WTC11 (cell line): ENCODE measurements at regions not wholly inside any gene's neighbourhood (a gene's known extent, or its start where the extent isn't known, plus 50 kb on each side); places are given as distances from the start of the nearest gene placed in this dataset.

Experiments
- ATAC-seq: fragments of 200-7000 bp; cut with Tn5 transposase; 2 replicates; pipeline ENCODE4 v1.10.0; 2021; ENCODE audit warnings: mild to moderate bottlenecking, moderate library complexity
- CTCF ChIA-PET: fragments of 300-600 bp; sonication (Branson Sonifier 250); formaldehyde crosslinking; loops from one replicate; lab custom pipeline; 2021; ENCODE audit warnings: antibody characterized with exemption; lab: Charles Lee
- POLR2A ChIA-PET: fragments of 350-600 bp; sonication (Branson Sonifier 250); formaldehyde crosslinking; loops from one replicate; lab custom pipeline; 2021; ENCODE audit warnings: antibody characterized with exemption; lab: Charles Lee
- DNase-seq: peaks from one replicate; pipeline ENCODE4 v3.0.0; 2021; ENCODE audit warnings: low spot score
- H3K27ac Mint-ChIP-seq: 2 replicates; pipeline ENCODE4 v1.8.0; 2021; ENCODE audit warnings: mixed read lengths
- H3K27me3 Mint-ChIP-seq: 2 replicates; pipeline ENCODE4 v1.8.0; 2021; ENCODE audit warnings: low read depth, mild to moderate bottlenecking, moderate library complexity, mixed read lengths
- H3K36me3 Mint-ChIP-seq: 2 replicates; pipeline ENCODE4 v1.8.0; 2021; ENCODE audit warnings: mixed read lengths
- H3K4me1 Mint-ChIP-seq: 2 replicates; pipeline ENCODE4 v1.8.0; 2022; ENCODE audit warnings: mixed read lengths
- H3K4me3 Mint-ChIP-seq: 2 replicates; pipeline ENCODE4 v1.8.0; 2021; ENCODE audit warnings: mild to moderate bottlenecking, moderate library complexity, mixed read lengths
- H3K9me3 Mint-ChIP-seq: 2 replicates; pipeline ENCODE4 v1.8.0; 2021; ENCODE audit warnings: mixed read lengths
- AR ChIP-seq: fragments of 250-450 bp; sonication (Bioruptor Pico); IDR thresholded peaks from 2 replicates; pipeline ENCODE4 v1.9.0; 2021; ENCODE audit warnings: mild to moderate bottlenecking
- CBFB ChIP-seq: sonication (generic); formaldehyde crosslinking; IDR thresholded peaks from 2 replicates; pipeline ENCODE4 v1.8.1; 2022; ENCODE audit warnings: mild to moderate bottlenecking, low read depth, missing genetic modification reagents
- CREB1 ChIP-seq: sonication (generic); formaldehyde crosslinking; IDR thresholded peaks from 2 replicates; pipeline ENCODE4 v1.8.0; 2023; ENCODE audit warnings: mild to moderate bottlenecking, missing genetic modification reagents
- CREM ChIP-seq: sonication (generic); formaldehyde crosslinking; IDR thresholded peaks from 2 replicates; pipeline ENCODE4 v1.8.1; 2022; ENCODE audit warnings: mild to moderate bottlenecking, missing genetic modification reagents, moderate library complexity
- E2F4 ChIP-seq: sonication (generic); formaldehyde crosslinking; IDR thresholded peaks from 2 replicates; pipeline ENCODE4 v1.8.1; 2022; ENCODE audit warnings: low read depth, mild to moderate bottlenecking, moderate library complexity, missing genetic modification reagents, borderline replicate concordance
- E2F5 ChIP-seq: sonication (generic); formaldehyde crosslinking; IDR thresholded peaks from 2 replicates; pipeline ENCODE4 v1.8.1; 2022; ENCODE audit warnings: mild to moderate bottlenecking, moderate library complexity, missing genetic modification reagents
- ELF4 ChIP-seq: sonication (generic); formaldehyde crosslinking; IDR thresholded peaks from 2 replicates; pipeline ENCODE4 v1.8.1; 2022; ENCODE audit warnings: low read depth, mild to moderate bottlenecking, moderate library complexity, missing genetic modification reagents
- ETV6 ChIP-seq: sonication (generic); formaldehyde crosslinking; IDR thresholded peaks from 2 replicates; pipeline ENCODE4 v1.8.1; 2022; ENCODE audit warnings: mild to moderate bottlenecking, missing genetic modification reagents
- NR1H2 ChIP-seq: sonication (generic); formaldehyde crosslinking; IDR thresholded peaks from 2 replicates; pipeline ENCODE4 v1.9.0; 2021; ENCODE audit warnings: mild to moderate bottlenecking, moderate library complexity, missing genetic modification reagents
- PREB ChIP-seq: sonication (generic); formaldehyde crosslinking; IDR thresholded peaks from 2 replicates; pipeline ENCODE4 v1.8.1; 2022; ENCODE audit warnings: mild to moderate bottlenecking, missing genetic modification reagents, moderate library complexity, borderline replicate concordance
- SMAD3 ChIP-seq: sonication (generic); formaldehyde crosslinking; IDR thresholded peaks from 2 replicates; pipeline ENCODE4 v1.8.0; 2022; ENCODE audit warnings: missing genetic modification reagents, mild to moderate bottlenecking, borderline replicate concordance
- SMAD4 ChIP-seq: sonication (generic); formaldehyde crosslinking; IDR thresholded peaks from 2 replicates; pipeline ENCODE4 v1.8.0; 2022; ENCODE audit warnings: mild to moderate bottlenecking, missing genetic modification reagents
- ZBTB43 ChIP-seq: sonication (generic); formaldehyde crosslinking; IDR thresholded peaks from 2 replicates; pipeline ENCODE4 v1.8.1; 2023; ENCODE audit warnings: mild to moderate bottlenecking, missing genetic modification reagents
- ZMAT4 ChIP-seq: fragments of 250-450 bp; sonication (Bioruptor Pico); IDR thresholded peaks from 2 replicates; pipeline ENCODE4 v1.9.0; 2021; ENCODE audit warnings: mild to moderate bottlenecking
- ZNF219 ChIP-seq: sonication (generic); formaldehyde crosslinking; IDR thresholded peaks from 2 replicates; pipeline ENCODE4 v1.8.0; 2023; ENCODE audit warnings: missing genetic modification reagents, mild to moderate bottlenecking, borderline replicate concordance
- ZNF232 ChIP-seq: sonication (generic); formaldehyde crosslinking; IDR thresholded peaks from 2 replicates; pipeline ENCODE4 v1.8.0; 2022; ENCODE audit warnings: mild to moderate bottlenecking, missing genetic modification reagents
- ZNF263 ChIP-seq: sonication (generic); formaldehyde crosslinking; IDR thresholded peaks from 2 replicates; pipeline ENCODE4 v1.8.1; 2022; ENCODE audit warnings: low read depth, mild to moderate bottlenecking, moderate library complexity, missing genetic modification reagents
- ZNF425 ChIP-seq: fragments of 250-450 bp; sonication (Bioruptor Pico); conservative IDR thresholded peaks from 2 replicates; pipeline ENCODE4 v1.9.0; 2021; ENCODE audit warnings: mild to moderate bottlenecking
- TF ChIP-seq, protein P1 (sequence below): fragments of 250-450 bp; sonication (Bioruptor Pico); IDR thresholded peaks from 2 replicates; pipeline ENCODE4 v1.9.0; 2021; ENCODE audit warnings: moderate library complexity, mild to moderate bottlenecking, inconsistent platforms, borderline replicate concordance
- TF ChIP-seq, protein P2 (sequence below): sonication (generic); formaldehyde crosslinking; IDR thresholded peaks from 2 replicates; pipeline ENCODE4 v1.8.1; 2023; ENCODE audit warnings: mild to moderate bottlenecking, missing genetic modification reagents

DNA sequence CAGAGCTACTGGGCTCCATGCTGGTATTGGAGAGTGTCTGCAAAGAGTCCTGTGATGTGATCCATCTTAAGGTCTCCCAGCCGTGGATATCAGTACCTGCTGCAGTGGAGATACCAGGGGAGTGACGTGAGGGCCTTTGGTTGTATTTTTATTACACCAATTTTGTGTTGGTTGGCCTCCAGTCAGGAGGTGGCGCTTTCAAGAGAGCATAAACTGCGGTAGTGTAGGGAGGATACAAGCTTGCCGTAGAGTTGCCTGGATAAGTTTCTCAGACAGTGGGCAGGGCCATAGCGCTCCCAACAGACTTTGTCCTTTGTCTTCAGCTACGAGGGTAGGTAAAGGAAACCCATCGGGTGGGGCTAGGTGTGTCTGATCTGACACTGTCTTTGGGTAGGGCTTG lies 113.0 kb upstream of the CEP162 start (continued):
- TF ChIP-seq SMAD3 (CRISPR knock-in tag) (no peak), NR1H2 (CRISPR knock-in tag) (no peak), ZBTB43 (CRISPR knock-in tag) (no peak)

DNA sequence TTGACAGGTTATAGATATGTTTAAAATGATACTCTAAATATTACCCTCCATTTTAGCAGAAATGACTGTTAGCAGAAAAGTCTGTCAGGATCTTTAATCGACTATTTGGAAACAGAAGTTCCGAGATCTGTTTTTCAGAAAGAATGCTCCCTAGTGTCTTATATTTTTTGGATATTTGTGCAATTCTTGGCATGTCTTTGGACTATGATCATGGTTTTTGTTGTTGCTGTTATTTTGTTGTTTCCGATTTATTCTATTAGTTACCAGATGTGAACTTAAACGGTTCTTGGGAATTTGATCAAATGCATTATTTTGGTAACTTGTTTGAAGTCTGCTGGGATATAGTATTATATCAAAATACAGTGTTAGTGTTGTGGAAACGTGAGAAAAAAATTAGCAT lies 106.4 kb upstream of the CEP162 start:
- TF ChIP-seq ZNF232 (no peak), SMAD3 (CRISPR knock-in tag) (no peak), ZNF219 (CRISPR knock-in tag) (no peak), E2F4 (CRISPR knock-in tag) (no peak), PREB (no peak), E2F5 (CRISPR knock-in tag) (no peak), AR (CRISPR knock-in tag) (no peak), ZMAT4 (CRISPR knock-in tag) (no peak), ZNF425 (CRISPR knock-in tag) (no peak), CREB1 (CRISPR knock-in tag) (no peak), ETV6 (CRISPR knock-in tag) (no peak), SMAD4 (CRISPR knock-in tag) (no peak), CBFB (CRISPR knock-in tag) (no peak), ZBTB43 (CRISPR knock-in tag) (no peak), CREM (CRISPR knock-in tag) (no peak), ZNF263 (CRISPR knock-in tag) (no peak), ELF4 (CRISPR knock-in tag) (no peak)
- TF ChIP-seq, protein P1, sequence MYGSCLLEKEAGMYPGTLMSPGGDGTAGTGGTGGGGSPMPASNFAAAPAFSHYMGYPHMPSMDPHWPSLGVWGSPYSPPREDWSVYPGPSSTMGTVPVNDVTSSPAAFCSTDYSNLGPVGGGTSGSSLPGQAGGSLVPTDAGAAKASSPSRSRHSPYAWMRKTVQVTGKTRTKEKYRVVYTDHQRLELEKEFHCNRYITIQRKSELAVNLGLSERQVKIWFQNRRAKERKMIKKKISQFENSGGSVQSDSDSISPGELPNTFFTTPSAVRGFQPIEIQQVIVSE, result no peak
- TF ChIP-seq, protein P2, sequence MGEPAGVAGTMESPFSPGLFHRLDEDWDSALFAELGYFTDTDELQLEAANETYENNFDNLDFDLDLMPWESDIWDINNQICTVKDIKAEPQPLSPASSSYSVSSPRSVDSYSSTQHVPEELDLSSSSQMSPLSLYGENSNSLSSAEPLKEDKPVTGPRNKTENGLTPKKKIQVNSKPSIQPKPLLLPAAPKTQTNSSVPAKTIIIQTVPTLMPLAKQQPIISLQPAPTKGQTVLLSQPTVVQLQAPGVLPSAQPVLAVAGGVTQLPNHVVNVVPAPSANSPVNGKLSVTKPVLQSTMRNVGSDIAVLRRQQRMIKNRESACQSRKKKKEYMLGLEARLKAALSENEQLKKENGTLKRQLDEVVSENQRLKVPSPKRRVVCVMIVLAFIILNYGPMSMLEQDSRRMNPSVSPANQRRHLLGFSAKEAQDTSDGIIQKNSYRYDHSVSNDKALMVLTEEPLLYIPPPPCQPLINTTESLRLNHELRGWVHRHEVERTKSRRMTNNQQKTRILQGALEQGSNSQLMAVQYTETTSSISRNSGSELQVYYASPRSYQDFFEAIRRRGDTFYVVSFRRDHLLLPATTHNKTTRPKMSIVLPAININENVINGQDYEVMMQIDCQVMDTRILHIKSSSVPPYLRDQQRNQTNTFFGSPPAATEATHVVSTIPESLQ, result no peak
- no peak for DNase-seq
- CTCF ChIA-PET, result interaction anchor here (1.5 kb wide), 1 partner anchor 89 kb away, joined by 3 read pairs; no protein-coding TSS in a partner anchor
- H3K4me1 Mint-ChIP-seq, result peaks cover 8% of the 10 kb centered on the region
- no peaks in the 10 kb centered on the region for H3K27me3 Mint-ChIP-seq
- H3K36me3 Mint-ChIP-seq, result peaks cover 14% of the 10 kb centered on the region
- peaks cover 24% of the 10 kb centered on the region for H3K9me3 Mint-ChIP-seq
- H3K27ac Mint-ChIP-seq, result no peak overlapping the region
- POLR2A ChIA-PET, result no interaction called here
- no peak overlapping the region for H3K4me3 Mint-ChIP-seq
- ATAC-seq, result no peak
